Mucosa of descending colon (tissue), 3 donors: ENCODE measurements at regions not wholly inside any gene's neighbourhood (a gene's known extent, or its start where the extent isn't known, plus 50 kb on each side); places are given as distances from the start of the nearest gene placed in this dataset.

Experiments
- ATAC-seq: fragments of 200-7000 bp; cut with Tn5 transposase; one replicate; pipeline ENCODE4 v1.9.1; 2020; ENCODE audit warnings: mild to moderate bottlenecking, moderate library complexity
- DNase-seq, 3 donors: peaks; one replicate each; pipeline ENCODE4 v3.0.0-alpha.2; 2020
- H3K36me3 ChIP-seq: fragments of 200-600 bp; one replicate; pipeline ENCODE4 v1.8.0; 2021; ENCODE audit warnings: low read depth, mild to moderate bottlenecking
- H3K4me1 ChIP-seq: fragments of 200-600 bp; one replicate; pipeline ENCODE4 v1.8.0; 2021; ENCODE audit warnings: low read depth, mild to moderate bottlenecking
- H3K4me3 ChIP-seq: fragments of 200-600 bp; one replicate; pipeline ENCODE4 v1.8.0; 2021; ENCODE audit warnings: mild to moderate bottlenecking
- H3K9me3 ChIP-seq: fragments of 200-600 bp; one replicate; pipeline ENCODE4 v1.8.0; 2021; ENCODE audit warnings: mild to moderate bottlenecking
- CTCF ChIP-seq: fragments of 200-600 bp; IDR thresholded peaks from one replicate; pipeline ENCODE4 v1.8.0; 2022; ENCODE audit warnings: antibody characterized with exemption, mild to moderate bottlenecking
- intact Hi-C, 2 donors: fragments of 100-400 bp; cut with DNase I in 1 of 2; cut with micrococcal nuclease in 1 of 2; formaldehyde crosslinking; loops; one replicate each; pipeline versions ENCODE4 v1.11.0 to v1.11.1; 2022; cut with DNase I, micrococcal nuclease
- donor health status: DM: no; HTN: no; CAD: no; lungs with moderate emphysema.
- donor health status: DM: no; HTN: no; CAD: no.
- donor health status: DM: no; HTN: yes; CAD: no.

GRCh38 chr3:137820366-137820765 lies 56.3 kb downstream of the SOX14 start:
- H3K4me1 ChIP-seq, result no peaks in the 10 kb centered on the region
- no peaks in the 10 kb centered on the region for H3K36me3 ChIP-seq
- no peaks in the 10 kb centered on the region for H3K9me3 ChIP-seq
- DNase-seq, result no peak
- intact Hi-C loops, result no loop called here
- H3K4me3 ChIP-seq, result no peak overlapping the region
- TF ChIP-seq CTCF, result no peak
- no peak for ATAC-seq

- Histone ChIP-seq H3K36me3 (no peaks in the 10 kb centered on the region), H3K9me3 (no peaks in the 10 kb centered on the region), H3K4me1 (no peaks in the 10 kb centered on the region), H3K4me3 (no peak overlapping the region)
- DNase-seq (no peak), ATAC-seq (no peak)
- no peak for TF ChIP-seq CTCF
- intact Hi-C loops, result no loop called here
Measured at GRCh38 chr3:137835096-137835495, 71.0 kb downstream of the SOX14 start.

- Histone ChIP-seq H3K4me1 (no peaks in the 10 kb centered on the region), H3K36me3 (no peaks in the 10 kb centered on the region), H3K4me3 (no peak overlapping the region), H3K9me3 (no peaks in the 10 kb centered on the region)
- no peak for TF ChIP-seq CTCF
- no peak for ATAC-seq
- DNase-seq, result no peak
- intact Hi-C loops, result no loop called here
Measured at GRCh38 chr3:137845194-137845593, 81.1 kb downstream of the SOX14 start.

GRCh38 chr3:137845666-137846065 lies 81.6 kb downstream of the SOX14 start:
- H3K4me1 ChIP-seq, result no peaks in the 10 kb centered on the region
- intact Hi-C loops, result no loop called here
- DNase-seq (no peak), ATAC-seq (no peak)
- H3K36me3 ChIP-seq, result no peaks in the 10 kb centered on the region
- no peaks in the 10 kb centered on the region for H3K9me3 ChIP-seq
- H3K4me3 ChIP-seq, result no peak overlapping the region
- TF ChIP-seq CTCF, result no peak

- DNase-seq (no peak), ATAC-seq (no peak)
- no peak for TF ChIP-seq CTCF
- intact Hi-C loops, result no loop called here
- Histone ChIP-seq H3K4me3 (no peak overlapping the region), H3K4me1 (no peaks in the 10 kb centered on the region), H3K36me3 (no peaks in the 10 kb centered on the region), H3K9me3 (no peaks in the 10 kb centered on the region)
Measured at GRCh38 chr3:137852391-137852830, 88.3 kb downstream of the SOX14 start.
